GM19468 (cell line): ENCODE measurements at regions not wholly inside any gene's neighbourhood (a gene's known extent, or its start where the extent isn't known, plus 50 kb on each side); places are given as distances from the start of the nearest gene placed in this dataset.

Source experiments
- ATAC-seq: cut with Tn5 transposase; IDR thresholded peaks from one replicate; pipeline ENCODE4 v1.9.1; 2021; ENCODE audit warnings: mild to moderate bottlenecking, moderate library complexity, moderate number of reproducible peaks; ENCODE audit not compliant: unreplicated experiment; ENCODE audit errors: extremely low read depth

DNA sequence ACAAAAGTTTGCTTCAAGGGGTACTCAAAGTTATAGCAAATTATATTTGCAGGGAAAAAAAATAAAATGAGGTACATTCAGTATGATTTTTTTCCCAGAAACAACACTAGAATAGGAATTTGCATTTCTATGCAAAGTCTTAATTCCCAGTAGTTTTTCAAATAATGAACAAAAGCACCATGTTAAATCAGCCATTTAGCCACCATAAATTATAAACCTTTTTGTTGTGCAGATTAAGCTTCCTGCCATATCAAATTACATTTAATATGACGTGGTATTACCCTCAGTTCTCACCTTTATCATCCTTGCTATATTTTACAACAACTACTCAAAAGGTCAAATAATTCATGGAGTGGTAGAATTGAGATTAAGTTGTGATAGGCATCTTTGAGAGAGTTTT, 136.6 kb upstream of the FRY start:
- no peak for ATAC-seq

GRCh38 chr13:31895691-31896090, 135.9 kb upstream of the FRY start:
- no peak for ATAC-seq

GRCh38 chr13:31896427-31896826, 135.1 kb upstream of the FRY start:
- no peak for ATAC-seq

GRCh38 chr13:31898378-31899071, 133.0 kb upstream of the FRY start:
- ATAC-seq: no peak

DNA sequence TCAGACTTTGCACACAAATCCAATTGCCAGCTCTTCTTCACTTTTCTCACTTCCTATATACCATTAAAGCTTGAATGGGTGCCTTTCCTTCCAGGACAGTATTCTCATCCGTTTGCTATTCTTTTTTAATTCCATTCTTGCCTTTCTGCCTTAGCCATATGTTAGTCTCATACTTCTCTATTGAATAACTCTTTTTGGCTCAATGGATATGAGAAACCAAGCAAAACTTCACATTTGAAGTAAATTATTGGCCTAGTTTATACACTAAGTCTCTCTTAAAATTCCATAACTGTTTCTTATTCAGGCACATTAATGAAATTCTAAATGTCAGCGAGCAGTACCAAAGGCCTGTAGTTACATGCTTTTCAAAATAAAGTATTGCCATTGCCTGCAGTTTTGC, 129.6 kb upstream of the FRY start:
- no peak for ATAC-seq

DNA sequence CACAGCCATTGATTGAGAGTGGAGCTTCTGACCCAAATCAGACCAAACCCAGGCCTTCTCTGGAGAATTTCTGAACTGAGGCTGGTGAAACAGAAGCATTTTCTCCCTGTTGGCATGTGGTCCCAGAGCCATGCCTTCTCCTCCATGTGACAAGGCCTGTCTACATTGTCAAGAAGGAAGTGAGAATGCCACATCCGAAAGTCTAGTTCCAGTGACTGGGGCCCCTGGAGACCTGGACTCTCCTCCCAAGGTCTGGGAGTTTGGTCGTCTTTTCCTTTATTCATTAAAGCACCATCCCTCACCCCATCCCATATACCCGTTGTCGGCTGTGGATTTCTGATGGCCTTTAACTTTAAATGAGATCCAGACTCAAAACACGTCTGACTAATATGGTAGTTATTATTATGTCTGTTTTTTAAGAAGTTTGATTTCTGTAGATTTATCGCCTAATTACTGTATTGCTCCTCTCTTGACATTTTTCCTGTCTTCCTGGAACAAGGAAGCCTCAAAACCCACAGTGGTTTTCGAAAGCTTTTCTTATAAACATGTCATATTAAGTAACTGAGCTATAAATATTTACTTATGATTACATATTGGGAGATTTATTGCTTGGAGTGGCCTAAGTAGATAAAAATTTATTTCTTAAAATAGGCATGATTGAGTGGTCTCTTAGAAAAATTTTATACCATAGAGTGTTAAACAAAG, 128.3 kb upstream of the FRY start:
- no peak for ATAC-seq

GRCh38 chr13:31904941-31905824, 126.4 kb upstream of the FRY start:
- ATAC-seq: no peak

DNA sequence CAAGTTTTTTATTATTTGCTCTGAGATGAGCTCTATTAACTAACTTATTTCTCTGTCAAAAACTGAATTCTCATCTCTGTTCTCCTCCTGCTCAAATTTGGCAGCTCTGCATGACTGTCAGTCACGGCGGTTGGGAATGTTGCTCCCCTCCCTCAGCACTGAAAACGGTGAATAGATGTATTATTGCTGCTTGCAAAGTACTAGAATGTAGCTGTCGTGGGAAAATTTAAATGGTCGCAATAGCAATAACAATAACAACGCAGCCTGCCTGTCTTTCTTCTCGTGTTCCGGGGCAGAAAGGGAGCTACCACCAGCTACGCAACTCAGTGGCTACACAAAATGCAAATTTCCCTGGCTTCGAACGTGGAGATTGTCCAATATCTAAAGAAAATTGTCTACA, 125.6 kb upstream of the FRY start:
- no peak for ATAC-seq

DNA sequence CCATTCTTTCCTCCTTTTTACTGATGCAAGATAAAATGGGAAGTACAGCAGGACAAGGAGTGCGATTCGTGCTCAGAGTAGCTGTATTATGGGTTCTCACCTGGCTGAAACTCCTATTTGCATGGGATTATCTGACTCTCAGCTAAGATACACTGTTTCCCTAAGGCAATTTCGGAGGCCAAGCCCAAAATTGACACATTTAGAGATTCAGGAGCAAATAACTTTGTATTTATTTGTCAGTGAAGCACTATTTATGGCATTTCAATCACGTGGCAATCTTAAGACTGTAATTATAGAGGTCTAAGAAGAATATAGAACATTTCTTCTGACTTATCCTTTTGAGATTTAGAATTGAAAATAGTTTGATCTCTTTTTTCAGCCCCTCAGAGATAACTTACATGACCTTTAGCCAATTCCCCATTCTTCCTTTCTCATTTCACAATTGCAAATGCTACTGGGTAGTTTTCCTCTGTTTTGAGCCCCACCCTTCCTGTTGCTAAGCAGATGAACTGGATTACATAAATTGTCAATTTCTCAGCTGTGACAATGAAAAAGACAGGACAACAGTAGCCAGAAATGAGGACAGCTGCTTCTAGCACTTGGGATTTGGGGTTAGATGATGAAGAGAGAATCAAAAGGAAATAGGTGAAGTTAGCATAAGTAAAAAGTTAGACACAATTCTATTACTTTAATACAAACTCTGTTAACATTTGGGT, 122.7 kb upstream of the FRY start:
- no peak for ATAC-seq

- ATAC-seq: no peak
Observed at GRCh38 chr13:31909864-31910551, 121.6 kb upstream of the FRY start.

GRCh38 chr13:31910633-31911032, 120.9 kb upstream of the FRY start:
- ATAC-seq: no peak

DNA sequence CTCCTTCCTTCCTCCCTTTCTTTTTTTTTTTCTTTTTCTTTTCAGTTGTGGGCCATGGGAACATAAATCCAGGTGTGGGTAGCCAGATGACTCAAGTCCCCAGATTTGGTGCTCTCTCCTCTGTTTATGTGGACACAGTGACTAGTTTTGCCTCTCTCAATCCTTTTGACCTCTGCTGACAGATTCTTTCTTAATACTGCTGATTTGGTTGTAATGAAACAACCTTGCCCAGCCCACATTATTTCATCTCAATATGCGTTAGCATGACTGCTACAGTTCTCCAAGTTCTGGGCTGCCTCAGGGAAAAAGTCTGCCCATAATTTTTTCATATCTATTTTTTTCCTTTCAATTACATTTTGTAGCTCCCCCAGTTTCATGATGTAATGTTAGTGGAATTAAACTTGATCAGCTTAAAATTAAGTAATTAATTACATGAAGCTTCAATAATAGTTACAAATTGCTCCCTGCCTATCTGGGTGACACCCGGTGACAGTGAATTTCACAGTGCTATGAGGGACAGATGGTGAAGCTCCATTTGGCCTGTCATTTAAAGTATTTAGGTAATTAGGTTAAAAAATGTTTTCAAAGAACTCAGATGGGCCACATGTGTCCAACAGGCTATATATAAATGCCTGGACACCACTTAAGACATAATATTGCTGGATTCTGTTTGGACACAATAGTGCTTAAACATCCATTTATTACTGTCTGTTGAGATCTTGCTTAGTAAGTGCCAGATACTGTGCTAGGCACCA, 118.8 kb upstream of the FRY start:
- ATAC-seq: no peak

DNA sequence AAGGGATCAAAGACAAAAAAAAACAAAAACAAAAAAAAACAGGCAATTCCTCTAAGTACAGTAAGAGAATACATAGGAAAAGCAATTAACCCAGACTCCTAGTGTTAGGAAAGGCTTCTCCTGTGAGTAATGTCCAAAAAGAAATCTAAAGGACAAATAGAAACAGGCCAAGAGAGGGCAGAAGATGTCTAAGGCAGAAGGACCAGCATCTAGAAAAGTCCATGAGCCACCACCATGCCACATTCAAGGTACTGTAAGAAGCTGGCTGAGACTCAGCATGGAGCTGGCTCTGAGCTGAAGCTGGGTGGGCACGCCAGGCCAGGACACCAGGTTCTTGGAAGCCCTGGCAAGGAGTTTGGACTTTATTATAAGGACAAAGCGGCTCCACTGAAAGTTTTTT, 118.1 kb upstream of the FRY start:
- ATAC-seq: no peak

DNA sequence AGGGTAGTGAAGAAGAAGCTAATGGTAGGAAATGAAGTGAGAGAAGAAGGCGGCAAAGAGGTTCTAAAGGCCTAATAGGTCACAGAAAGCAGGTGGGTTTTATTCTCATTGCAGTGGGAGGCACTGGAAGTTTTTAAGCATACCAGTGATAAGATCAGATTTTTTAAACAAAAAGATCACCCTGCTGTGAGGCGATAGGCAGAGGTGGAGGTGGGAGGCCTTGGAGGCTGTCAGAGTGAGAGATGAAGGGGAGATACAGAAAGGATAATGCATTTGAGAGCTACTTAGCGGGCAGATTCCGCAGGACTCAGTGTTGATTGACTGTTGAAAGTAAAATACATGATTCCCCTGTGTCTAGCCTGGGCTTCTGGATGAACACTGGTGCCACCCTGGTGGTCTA, 116.7 kb upstream of the FRY start:
- no peak for ATAC-seq

DNA sequence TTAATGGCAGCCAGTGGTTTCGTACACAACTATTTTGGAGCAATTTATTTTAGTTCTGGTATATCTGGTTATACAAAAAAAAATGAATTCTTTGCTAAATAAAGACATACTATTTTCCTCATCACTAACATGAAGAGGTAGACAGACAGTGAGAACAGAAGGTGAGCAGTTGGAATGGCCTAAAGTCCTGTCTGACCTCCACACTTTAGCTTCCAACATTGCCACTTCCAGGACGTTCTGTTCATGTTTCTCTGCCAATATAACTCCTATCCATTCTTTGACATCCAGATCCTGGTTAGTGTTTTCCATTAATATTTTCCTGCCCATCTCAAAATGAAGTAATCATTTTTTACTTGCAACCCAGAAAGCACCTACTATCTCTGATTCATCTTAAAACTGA, 112.9 kb upstream of the FRY start:
- no peak for ATAC-seq

DNA sequence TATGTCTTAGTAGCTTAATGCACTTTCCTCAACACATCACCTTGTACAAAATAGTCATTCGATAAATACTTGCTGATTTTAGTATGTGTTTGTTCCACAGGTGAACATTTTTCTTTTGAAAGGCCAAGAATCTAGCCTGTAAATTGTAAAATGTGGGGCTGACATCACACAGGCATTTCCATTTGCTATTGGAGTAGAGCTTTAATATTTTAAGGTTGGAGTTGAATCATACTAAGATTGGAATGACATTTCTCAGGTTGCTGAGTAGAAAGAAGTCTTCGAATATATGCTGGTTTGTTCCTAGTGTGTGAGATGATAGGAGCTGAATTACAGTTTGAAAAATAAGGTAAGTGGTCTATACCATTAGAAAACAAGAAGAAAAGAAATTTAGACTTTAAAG, 112.3 kb upstream of the FRY start:
- no peak for ATAC-seq

DNA sequence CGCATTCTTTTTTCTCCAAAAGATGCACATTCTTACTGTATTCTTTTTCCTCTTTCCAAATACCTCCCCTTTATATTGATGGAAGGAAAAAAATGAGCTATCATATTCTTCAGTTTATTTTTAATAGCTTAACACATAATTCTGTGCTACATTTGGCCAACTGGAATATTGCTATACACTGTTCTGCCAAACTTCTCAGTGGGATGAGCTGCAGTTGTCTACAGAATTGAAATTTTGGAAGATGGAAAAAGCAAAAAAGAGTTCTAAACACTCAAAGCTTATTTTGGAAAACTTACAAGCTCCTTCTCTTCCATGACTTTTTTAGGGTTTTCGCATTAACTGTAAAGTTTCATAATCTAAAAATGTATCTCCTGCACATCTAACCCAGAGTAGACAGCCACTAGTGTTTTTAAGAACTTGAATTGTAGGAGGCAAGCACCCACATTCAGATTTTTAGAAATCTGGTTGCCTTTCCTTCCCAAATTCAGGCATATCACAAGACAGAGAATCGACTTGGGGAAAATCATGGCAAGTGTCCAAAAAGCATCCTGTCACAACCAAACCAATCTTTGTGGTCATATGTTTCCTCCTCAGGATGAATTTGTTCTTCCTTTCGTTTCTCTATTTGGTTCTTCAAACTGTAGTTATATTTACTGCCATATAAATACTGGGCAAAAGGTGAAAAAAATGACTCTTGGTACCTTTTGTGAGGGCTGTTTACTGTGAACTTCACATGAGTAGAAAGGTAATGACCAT, 111.4 kb upstream of the FRY start:
- no peak for ATAC-seq

GRCh38 chr13:31920727-31921100, 110.9 kb upstream of the FRY start:
- ATAC-seq: no peak

DNA sequence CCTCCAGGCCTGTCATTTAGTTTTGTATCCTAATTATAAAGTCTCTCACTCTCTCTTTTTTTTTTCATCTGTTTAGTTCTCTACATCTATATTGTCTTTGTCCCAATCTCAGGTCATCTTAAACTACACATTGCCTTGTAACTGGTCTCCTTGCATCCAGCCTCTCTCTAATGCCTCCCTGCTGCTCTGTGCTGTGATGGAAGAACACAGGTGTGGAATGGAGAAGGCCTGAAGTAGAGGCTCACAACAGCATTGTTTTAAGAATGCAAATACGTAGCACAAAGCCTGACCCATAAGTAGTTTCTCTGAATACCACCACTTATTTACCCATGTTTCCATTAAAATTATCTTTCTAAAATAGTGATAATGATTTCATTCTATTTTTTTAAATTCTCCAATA, 108.8 kb upstream of the FRY start:
- ATAC-seq: no peak
